ENCODE measurements at regions not wholly inside any gene's neighbourhood (a gene's known extent, or its start where the extent isn't known, plus 50 kb on each side); places are given as distances from the start of the nearest gene placed in this dataset.

DNA sequence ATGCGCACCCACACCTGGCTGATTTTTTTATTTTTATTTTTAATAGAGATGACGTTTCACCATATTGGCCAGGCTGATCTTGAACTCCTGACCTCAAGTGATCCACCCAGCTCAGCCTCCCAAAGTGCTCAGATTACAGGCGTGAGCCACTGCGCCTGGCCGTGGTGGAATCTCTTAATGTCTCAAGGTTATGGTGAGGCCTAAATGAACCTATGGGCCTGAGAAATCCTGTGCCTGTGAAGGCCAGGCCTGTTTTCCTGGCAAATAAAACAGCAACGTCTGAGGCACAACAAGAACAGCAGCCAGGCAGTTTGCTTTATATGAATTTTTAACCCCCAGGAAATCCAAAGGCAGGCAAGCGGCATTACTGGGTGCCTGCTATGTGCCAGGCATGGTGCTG, 297.5 kb upstream of the ZMIZ1 start:
- no peak for DNase-seq

- DNase-seq = peak in 1 of 2 donors; percentile 50
These were observed 296.8 kb upstream of the ZMIZ1 start for GRCh38 chr10:78771808-78772455.

- no peak for DNase-seq
These were observed 296.3 kb upstream of the ZMIZ1 start for GRCh38 chr10:78772486-78772885.

- DNase-seq = no peak
These were observed 295.7 kb upstream of the ZMIZ1 start for GRCh38 chr10:78772986-78773530.

DNA sequence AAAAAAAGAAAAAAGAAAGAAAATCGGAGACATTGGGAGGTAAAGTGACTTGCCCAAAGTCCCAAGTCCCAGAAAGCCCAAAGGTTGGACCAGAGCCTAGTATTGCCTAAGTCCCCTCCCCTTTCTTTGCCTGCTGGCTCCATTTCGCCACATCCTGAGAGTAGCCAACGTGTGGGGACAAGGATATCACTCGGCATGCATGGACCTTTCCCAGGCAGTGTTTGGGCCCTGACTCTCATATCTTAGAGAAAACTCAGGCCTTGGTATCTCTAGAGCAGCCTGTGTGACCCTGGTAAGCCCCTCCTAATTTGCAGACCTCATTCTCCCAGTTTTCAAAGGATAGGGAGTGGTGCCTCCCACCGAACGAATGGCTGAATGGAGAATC, 294.2 kb upstream of the ZMIZ1 start:
- no peak for DNase-seq

- peak in 1 of 2 donors; percentile 52 for DNase-seq
These were observed 293.6 kb upstream of the ZMIZ1 start for GRCh38 chr10:78774999-78775711.

DNA sequence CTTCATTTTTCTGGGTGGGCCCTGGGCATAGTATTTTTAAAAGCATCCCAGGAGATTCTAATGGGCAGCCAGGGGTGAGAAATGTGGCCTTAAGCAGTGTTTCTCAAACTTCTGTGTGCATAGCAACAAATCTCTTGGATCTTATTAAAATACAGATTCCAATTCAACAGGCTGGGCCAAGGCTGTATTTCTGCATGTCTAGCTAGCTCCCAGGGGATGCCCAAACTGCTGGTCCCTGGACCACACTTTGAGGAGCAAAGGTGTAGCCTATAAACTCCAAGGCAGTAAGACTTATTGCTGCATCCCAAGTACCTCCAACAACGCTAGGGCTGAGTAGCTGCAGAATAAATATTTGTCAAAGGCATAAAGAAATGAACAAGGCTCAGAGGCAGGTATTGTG, 292.9 kb upstream of the ZMIZ1 start:
- no peak for DNase-seq

DNA sequence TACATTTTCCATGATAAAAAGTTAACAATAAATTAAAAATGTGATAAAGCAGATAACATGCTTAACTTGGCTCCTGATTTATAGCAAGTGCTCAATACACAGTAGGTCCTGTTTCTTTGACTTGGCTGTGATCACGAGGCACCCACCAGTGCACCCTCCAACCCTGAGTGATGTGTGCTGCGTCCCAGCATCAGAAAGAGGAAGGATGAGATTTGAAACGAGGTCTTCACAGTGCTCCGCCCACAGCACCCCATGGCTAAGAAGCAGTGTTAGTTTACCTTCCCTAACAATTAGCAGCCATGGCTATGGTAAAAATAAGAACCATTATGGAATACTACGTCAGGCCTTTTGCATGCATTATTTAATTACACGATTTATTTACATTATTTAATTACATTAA, 292.0 kb upstream of the ZMIZ1 start:
- DNase-seq = no peak

GRCh38 chr10:78777466-78777865, 291.3 kb upstream of the ZMIZ1 start:
- peak in 1 of 2 donors; percentile 74 for DNase-seq

GRCh38 chr10:78777867-78778266, 290.9 kb upstream of the ZMIZ1 start:
- DNase-seq = no peak

DNA sequence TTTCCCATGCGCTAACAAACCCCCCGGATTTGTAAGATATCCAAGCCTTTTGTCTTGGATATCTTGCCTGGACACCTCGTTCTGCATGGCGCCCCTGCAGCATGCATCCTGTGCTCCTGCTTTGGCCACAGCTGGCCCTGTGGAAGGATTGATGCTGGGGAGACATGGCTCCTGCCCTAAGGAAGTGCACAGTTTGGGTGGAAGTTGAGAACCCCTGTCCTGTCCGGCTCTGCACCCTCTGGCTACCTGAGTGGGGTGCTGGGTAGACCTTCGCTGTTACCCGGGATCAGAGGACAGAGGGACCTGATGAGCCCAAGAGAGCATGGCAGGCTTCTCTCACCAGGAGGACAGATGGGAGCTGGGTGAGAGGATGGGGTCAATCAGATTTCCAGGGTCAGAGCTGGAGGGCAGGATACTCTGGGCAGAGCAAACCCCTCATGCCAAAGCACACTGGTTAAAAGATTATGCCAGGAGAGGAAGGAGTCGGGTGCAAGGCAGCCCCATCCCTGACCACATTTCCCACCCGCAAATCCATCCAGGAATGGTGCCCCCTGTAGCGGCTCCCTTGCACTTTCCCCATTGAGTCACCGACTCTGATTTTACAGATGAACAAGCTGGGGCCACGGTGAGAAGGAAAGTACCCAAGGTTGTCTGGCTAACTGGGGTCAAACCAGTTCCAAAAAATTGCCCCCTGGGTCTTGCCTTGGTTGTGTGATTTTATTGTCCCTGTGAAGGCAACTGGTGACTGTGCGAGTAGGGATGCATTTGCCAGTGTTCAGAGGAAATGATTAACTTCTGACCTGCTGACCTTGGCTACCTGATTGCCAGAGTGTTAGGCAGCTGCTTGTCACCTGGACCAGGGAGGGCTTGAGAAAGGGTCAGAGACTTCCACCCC, 290.1 kb upstream of the ZMIZ1 start:
- DNase-seq = no peak

DNA sequence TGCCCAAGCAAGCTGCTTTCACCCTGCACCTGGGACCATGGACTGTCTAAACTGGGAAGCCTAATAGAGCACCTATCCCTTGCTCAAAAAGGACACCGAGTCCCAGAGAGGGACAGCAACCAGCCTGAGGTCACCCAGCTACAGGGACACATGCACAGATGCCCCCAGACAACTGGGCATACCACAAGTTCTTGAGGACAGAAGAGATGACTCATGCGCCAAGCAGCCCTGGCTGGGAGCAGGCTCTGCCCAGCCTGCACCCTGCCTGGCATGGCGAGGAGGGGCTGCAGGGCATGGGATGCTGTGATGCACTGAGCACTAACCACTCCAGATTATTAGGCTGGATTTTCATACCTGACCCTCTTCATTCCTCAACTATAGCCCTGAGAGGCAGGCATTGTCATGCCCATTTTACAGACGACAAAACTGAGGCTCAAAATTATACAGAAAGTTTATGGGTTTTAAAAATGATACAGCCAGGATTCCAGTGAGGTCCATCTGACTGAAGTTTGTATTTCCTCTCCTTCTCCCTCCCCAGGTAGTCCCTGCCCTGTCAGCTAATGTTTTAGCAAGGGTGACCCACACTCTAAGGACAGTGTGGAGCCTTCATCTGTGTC, 289.3 kb upstream of the ZMIZ1 start:
- no peak for DNase-seq

- DNase-seq = no peak
These were observed 288.2 kb upstream of the ZMIZ1 start for GRCh38 chr10:78780551-78780961.

GRCh38 chr10:78781251-78781913, 287.4 kb upstream of the ZMIZ1 start:
- no peak for DNase-seq

DNA sequence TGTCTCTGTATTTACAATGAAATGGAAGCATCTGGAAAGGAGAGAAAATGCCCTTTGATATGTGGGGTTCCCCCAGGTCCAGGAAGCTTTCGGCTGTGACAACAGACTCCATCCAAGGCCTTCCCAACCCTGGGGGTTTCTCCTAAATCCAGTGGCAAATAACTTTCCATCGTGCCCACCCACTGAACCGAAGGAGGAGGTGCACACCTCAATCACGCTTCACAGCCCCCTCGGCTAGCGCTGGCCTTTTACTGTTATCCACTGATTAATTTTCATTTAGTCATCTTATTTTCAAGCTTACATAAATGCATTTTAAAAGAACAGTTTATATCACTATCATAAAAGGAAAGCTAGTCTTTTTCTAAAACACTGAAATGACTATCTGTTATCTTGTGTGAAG, 286.8 kb upstream of the ZMIZ1 start:
- DNase-seq = no peak

DNA sequence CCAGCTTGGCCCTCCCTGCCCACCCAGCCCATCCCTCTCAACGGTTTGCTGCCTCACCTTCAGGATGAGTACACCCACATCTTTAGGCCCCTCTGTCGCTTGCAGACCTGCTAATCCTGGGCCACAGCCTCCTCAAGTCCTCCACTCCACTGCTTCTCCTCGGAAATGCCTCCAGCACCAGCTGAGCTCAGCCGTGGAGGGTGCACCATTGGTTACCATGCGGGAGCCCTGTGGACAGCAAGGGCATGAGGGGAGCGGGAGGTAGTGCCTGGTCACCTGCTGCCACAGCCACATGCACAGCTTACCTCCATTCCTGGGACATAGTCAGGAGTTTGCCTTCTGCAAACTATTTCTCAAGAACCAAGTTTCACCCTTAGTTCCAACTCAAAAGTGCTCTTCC, 286.3 kb upstream of the ZMIZ1 start:
- DNase-seq = no peak

- DNase-seq = no peak
These were observed 285.0 kb upstream of the ZMIZ1 start for GRCh38 chr10:78783753-78784152.

DNA sequence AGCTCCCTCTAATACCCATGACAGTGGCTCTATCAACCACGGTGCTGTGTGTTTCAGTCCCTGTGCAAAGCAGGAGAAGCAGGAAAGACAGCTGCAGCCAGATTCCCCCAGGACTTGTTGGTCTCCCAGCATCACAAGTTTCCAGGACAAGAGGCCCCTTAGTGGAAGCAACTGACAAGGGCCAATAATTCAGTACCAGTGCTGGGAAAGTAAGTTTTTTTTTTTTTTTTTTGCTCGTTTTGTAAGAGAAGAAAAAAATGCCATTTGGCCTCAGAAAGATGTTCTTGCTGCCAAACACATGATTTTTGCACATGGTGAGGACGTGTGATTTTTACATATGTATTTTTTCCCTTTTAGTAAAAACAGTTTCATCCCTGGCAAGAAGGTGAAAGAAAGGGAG, 284.2 kb upstream of the ZMIZ1 start:
- peak in 1 of 2 donors; percentile 71 for DNase-seq

DNA sequence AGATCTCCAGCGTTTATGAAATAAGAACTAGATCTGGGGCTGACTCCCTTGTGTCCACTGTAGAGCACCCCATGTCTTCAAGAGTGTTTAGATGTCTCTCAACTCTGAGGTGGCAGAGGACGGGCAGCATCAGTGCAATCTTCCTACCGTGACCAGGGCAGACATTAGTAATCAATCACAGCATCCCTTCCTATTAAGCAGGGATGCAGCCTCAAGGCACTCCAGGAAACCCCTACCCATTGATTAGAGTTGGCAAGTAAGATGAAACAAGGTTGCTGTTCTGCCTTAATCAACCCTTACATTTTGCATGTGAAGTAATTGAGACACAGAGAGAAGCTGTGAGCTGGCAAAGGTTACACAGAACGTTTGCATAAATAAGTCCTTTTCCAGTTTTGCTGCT, 283.7 kb upstream of the ZMIZ1 start:
- DNase-seq = no peak

GRCh38 chr10:78785991-78786390, 282.8 kb upstream of the ZMIZ1 start:
- DNase-seq = no peak

DNA sequence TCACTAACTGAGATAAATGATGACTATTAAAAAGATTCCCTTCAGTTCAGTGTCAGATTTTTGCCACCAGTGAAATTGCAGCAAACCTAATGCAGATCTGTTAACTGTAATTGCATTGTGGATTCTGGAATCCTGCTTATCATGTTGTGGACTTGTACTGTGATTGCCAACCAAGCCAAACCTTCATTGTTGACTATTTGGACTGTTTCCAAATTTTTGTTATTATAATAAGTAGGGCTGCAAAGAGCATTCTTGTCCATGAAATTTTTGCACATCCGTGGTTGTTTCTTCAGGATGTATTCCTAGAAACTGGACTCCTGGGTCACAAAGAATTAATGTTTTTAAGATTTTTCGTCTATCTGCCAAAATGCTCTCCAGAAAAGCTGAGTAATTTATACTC, 281.6 kb upstream of the ZMIZ1 start:
- no peak for DNase-seq

All from right lung (tissue), 2 donors.